ENCODE measurements at regions not wholly inside any gene's neighbourhood (a gene's known extent, or its start where the extent isn't known, plus 50 kb on each side); places are given as distances from the start of the nearest gene placed in this dataset.
"Not testable (repeated sequence)": the region's sequence is repeated elsewhere in the genome, so short reads cannot be mapped to it uniquely, and the experiment has no call there.

DNA sequence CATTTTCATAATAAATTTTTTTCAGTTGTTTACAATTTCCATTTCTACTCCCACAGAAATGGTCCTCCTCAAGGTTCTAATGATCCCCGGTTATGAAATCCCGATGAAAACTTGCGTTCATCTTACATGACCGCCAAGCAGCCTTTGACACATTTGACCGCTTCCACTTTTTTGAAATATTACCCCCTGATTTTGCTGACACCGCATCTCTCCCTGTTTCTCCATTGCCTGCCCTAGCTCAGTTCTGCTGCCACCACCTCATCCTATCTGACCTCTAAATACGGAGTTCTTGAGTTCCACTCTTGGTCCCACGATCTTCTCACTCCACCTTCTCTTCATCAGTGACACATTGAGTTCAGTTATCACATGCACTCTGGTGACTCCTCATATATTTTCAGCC is 74.1 kb downstream of the SLC35B3 start:
- DNase-seq = no peak

DNA sequence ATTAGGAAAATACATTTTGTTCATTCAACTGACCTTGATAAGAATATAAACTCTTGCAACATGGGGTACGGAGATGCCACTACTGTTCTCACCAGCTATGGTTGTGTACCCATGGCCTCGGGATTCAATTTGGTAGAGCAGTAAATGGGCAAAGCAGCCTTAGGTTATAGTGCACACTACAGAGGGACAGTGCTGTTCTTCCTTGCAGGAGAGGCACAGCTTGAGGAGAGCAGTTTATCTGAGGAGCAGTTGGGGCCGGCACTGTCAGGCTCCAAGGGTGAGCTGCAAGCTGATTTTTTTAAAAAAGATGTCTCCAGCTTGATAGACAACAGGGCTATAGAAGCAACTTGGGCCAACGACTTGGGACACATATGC is 82.4 kb downstream of the SLC35B3 start:
- no peak for DNase-seq

DNA sequence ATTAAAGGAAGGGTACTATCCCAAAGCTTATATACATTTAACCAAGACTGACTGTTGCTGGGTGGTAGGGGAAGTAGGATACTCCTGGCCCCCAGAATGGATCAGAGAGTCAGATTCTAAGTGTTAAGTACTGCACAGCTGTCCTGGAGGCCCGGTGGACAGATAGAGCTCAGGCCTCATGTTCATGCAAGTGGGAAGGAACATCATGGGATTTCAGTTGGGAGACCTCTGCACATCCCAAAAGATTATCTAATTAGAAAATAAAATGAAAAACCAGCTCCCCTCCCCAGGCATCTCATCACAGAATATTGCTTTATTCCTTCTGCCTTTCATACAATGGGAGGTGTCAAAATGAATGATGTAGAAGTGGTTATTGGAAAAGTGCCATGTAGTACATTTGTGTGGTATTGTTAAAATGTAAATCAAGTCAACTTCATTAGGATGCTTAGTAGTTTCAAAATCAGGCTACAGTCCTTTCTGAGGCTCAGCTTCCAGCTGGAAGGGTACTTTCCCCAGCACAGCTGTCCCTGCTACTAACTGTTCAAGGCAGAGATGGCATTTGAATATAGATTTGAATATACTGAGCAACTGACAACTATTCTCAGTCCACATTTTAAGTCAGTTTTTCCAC is 82.9 kb downstream of the SLC35B3 start:
- DNase-seq = no peak

DNA sequence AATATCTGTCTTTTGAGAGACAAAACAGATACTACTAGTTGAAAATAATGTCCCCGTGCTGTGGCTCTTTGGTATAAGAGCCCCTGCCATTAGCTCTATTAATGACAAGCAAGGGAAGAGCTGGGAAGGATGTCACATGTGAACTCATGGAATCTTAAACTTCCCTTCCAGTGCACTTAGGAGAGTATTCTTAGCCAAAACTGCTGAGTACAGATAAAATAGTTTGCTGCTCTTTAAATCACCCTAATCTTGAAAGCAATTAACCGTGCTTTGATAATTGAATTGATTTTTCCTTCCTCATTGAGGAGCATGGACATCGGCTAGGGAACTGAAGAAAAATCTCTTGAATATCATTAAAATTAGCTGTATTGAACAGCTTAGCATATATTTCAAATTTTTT is 91.7 kb downstream of the SLC35B3 start:
- DNase-seq = no peak

DNA sequence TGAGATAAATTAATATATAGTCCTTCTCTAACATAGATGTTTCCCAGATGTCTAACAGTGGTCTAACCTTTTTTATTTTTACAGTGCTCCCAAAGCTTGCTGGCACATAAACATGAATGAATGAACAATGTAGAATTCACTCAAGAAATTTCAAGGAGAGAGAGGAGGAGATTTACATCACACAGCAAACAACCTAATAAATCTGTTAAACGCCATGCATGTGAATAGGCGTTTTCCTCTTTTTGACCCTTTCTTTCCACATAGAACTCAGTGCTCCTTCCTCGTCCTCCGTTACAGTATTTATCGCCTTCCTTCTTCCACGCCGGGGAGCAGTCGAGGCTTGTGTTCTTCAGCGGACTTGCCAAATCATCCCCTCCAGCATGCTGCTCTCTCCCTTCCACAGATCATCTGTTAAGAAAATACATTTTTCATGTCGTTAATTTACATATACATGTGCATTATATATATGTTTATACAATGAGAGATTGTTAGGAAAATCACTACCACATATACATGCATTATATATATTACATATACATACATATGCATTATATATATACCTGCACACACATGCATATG is 93.0 kb downstream of the SLC35B3 start:
- DNase-seq = no peak

DNA sequence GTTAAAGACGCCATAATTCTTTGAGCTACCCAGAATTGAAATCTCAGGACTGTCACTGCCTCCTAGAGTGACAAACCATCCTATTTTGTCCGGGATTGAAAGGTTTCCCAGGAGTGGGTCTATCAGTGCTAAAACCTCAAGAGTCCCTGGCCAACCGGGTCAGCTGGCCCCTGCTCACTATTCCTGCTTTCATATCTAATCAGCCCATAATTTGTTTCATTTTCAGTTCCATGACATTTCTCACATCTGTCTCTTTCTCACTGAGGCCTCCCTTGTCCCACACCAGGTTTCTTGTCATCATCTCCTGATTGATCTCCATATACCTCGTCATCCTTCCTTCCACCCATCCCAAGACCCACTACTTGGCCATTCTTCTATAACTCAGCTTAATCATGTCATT is 98.2 kb downstream of the SLC35B3 start:
- DNase-seq = no peak

- DNase-seq = no peak
Measured at GRCh38 chr6:8336406-8337057, 98.8 kb downstream of the SLC35B3 start.

DNA sequence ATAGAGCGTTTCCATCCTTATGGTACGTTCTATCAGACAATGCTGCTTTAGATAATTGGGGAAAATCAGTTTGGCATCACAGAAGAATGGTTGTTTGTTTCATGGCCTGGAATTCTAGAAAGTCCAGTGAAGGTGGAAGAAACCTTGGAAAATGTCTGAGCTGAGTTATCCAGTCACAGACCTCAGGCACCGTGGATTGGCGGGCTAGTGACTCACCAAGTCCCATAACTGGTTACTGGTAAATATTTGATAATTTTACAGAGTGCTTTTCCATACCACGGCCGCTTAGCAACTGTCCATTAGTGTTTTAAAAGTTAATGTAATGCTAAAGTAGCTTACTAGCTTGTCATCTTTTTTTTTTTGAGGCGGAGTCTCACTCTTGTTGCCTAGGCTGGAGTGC is 99.4 kb downstream of the SLC35B3 start:
- DNase-seq = no peak

GRCh38 chr6:8335381-8335780 is 100.0 kb downstream of the SLC35B3 start:
- no peak for DNase-seq

- DNase-seq = no peak
Measured at GRCh38 chr6:8334113-8334512, 101.2 kb downstream of the SLC35B3 start.

GRCh38 chr6:8329562-8329961 is 105.8 kb downstream of the SLC35B3 start:
- DNase-seq = no peak

DNA sequence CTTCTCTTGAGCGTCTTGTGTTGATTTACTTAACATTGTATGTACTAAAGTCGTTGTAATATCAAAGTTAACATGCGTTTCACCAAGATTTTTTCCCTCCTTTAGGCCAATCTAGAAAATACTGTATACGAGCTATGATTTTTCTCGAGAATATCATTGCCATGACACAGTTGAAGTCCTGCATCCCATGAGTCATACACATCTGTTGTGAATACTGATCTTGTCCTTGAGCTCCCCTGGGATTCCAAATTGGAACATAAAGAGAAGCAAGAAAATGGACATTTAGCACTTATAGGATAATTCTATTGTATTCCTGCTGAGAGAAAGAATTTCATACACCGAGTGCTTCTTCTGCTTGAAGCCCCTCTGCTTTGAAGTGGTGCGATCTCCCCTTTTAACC is 109.6 kb downstream of the SLC35B3 start:
- no peak for DNase-seq

DNA sequence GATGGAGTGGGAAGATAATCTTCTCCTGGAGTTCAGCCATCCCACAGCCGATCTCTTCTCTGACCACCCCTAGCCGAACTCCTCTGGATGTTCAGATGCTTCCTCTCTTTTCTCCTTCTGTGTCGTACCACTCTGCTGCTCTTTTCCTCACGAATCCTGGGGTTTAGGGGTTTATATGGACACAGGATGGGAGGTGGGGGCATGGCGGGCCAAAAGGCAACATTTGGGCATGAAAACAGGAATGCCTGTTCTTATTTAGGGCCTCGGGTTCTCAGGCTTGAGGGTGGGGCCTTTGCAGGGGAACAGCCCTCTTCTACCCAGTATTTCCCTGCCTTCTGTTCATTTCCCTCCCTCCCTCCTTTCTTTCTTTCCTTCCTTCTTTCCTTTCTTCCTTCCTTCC is 112.7 kb downstream of the SLC35B3 start:
- no peak for DNase-seq

DNA sequence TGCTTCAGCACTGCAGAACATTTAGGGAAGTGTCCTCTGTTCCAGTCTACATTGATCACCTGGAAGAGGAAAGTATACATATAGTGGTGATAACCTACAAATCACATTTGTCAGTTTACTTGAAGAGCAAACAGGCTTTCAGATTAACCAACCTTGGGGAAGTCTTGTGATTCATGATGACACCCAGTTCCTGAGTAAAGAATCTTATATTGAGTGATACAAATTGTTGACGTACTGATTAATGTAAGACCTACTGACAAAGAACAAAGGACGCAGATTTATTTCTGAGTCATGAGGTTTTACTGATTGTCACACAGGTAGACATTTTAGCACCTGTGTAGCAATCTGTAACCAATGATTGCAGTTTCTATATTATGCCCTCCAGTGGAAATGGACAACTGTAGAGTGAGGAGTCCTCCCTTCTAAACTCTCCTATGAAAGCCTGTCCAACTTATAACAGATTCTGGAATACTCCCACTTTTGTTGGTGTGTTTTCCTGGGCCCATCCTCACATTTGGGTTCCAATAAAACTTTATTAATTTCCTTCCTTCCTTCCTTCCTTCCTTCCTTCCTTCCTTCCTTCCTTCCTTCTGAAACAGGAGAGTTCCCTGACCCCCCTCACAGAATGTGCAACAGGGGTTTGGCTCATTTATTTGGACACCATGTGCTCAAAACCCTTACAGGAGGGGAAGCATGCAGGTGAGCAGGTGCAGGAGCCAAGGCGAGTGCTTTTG is 113.5 kb downstream of the SLC35B3 start:
- DNase-seq = no peak

GRCh38 chr6:8315154-8315553 is 120.2 kb downstream of the SLC35B3 start:
- DNase-seq = no peak

DNA sequence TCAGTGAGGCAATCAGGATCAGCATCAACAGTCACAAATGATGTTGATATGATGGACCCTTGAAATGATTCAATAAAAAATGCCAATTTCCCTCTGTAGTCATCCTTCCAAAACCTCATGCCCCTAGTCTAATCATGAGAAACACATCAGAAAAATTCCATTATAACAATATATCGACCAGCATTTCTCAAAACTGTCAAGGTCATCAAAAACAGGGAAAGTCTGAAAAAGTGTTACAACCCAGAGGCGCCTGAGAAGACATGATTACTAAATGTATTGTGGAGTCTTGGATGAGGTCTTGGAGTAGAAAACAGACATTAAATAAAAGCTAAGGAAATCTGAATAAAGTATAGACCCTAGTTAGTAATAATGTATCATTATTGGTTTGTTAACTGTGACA is 133.8 kb downstream of the SLC35B3 start:
- DNase-seq = no peak

DNA sequence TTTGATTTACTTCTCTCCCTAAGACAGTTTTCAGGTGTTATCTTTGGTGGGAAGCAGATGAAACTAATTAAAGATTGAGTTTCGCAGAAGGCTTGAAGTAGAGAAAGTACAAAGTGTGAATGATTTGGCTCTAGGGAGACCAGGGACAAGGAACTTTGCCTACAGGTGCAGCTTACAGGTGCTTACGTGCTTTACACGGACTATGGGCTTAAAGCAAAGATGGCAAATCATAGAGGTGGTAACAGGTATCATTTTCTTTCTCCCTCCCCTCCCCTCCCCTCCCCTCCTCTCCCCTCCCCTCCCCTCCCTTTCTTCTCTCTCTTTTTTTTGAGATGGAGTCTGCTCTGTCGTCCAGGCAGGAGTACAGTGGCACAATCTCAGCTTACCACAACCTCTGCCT is 136.3 kb downstream of the SLC35B3 start:
- DNase-seq = no peak

- DNase-seq = not testable (repeated sequence)
Measured at GRCh38 chr6:8282946-8283345, 152.4 kb downstream of the SLC35B3 start.

DNA sequence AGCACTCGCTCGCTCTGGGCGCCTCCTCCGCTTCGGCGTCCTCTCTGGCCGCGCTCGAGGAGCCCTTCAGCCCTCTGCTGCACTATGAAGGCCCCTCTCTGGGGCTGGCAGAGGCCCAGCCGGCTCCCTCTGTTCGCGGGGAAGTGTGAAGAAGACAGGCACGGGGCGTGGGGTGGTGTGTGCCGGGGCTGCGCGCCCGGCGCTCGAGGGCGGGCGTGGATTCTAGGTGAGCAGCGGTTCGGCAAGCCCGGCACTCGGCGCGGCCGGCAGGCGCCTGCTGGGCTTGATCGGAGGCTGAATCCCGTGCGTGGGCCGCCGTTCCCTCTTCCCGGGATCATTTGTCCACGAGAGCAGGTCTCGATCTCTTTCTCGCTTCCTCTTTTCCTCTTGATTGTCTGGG is 153.0 kb downstream of the SLC35B3 start:
- no peak for DNase-seq

GRCh38 chr6:8279041-8279805 is 156.1 kb downstream of the SLC35B3 start:
- DNase-seq = peak; percentile 35

- DNase-seq = peak; percentile 16
Measured at GRCh38 chr6:8278562-8278961, 156.8 kb downstream of the SLC35B3 start.

DNA sequence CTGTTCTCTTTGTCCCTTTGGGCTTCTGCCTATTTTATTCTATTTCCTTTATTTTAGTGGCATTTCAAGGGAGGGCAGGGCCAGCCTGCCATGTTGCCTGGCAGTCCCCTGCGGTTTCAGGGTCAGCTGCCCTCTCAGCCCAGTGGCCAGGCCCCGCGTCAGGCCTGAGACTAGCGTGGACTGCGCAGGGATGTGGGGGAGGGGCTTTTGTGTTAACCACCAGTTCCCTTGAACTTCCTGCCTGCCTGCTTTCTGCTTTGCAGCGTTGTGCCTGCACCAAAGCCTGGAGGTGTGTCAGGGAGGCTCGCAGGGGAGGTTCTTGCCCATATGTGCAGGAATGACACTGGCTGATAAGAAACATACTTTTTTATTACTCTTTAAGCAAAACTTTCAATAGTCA is 157.6 kb downstream of the SLC35B3 start:
- DNase-seq = no peak

DNA sequence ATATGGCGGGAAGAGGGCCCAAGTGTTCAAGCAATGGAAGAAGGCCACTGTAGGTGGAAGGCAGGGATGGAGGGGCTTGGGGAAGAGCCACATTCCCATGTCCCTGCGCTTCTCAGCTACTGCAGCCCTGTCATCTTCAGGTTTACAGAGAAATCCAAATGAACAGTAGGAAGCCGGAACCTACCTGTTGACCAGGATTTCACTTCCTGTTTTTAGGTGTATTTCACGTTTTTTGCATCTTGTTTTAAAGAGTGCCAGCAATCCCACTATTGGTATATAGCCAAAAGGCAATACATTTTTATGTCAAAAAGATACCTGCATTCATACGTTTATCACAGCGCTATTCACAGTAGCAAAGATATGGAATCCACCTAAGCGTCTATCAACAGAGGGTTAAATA is 159.2 kb downstream of the SLC35B3 start:
- DNase-seq = no peak

All from DMS79 treated with DMSO at 0.1 percent for 48 hours (cell line).